ENCODE measurements at regions not wholly inside any gene's neighbourhood (a gene's known extent, or its start where the extent isn't known, plus 50 kb on each side); places are given as distances from the start of the nearest gene placed in this dataset.

- no peak overlapping the region for H3K4me3 ChIP-seq (ENCODE audit: low read depth, low read length)
- no peak for DNase-seq (ENCODE audit: low read depth)
- no peak for TF ChIP-seq CTCF (IDR thresholded peaks at IDR 0.05; ENCODE audit: insufficient read depth, low read depth, low read length)
These were observed 225.7 kb downstream of the ARL6IP6 start for GRCh38 chr2:152944099-152944498.

GRCh38 chr2:152942940-152943440 lies 224.6 kb downstream of the ARL6IP6 start:
- no peak for DNase-seq (ENCODE audit: low read depth)
- no peak overlapping the region for H3K4me3 ChIP-seq (ENCODE audit: low read depth, low read length)
- TF ChIP-seq CTCF (IDR thresholded peaks at IDR 0.05; ENCODE audit: insufficient read depth, low read depth, low read length), result no peak

- TF ChIP-seq CTCF (IDR thresholded peaks at IDR 0.05; ENCODE audit: insufficient read depth, low read depth, low read length), result no peak
- H3K4me3 ChIP-seq (ENCODE audit: low read depth, low read length), result no peak overlapping the region
- DNase-seq (ENCODE audit: low read depth), result no peak
These were observed 212.1 kb downstream of the ARL6IP6 start for GRCh38 chr2:152930501-152930900.

- no peak for TF ChIP-seq CTCF (IDR thresholded peaks at IDR 0.05; ENCODE audit: insufficient read depth, low read depth, low read length)
- no peak for DNase-seq (ENCODE audit: low read depth)
- H3K4me3 ChIP-seq (ENCODE audit: low read depth, low read length), result no peak overlapping the region
These were observed 211.2 kb downstream of the ARL6IP6 start for GRCh38 chr2:152929628-152930027.

GRCh38 chr2:152925547-152926448 lies 207.4 kb downstream of the ARL6IP6 start:
- peak; percentile 55 for DNase-seq (ENCODE audit: low read depth)
- no peak overlapping the region for H3K4me3 ChIP-seq (ENCODE audit: low read depth, low read length)
- peak; percentile 78 for TF ChIP-seq CTCF (IDR thresholded peaks at IDR 0.05; ENCODE audit: insufficient read depth, low read depth, low read length)

GRCh38 chr2:152924722-152925121 lies 206.3 kb downstream of the ARL6IP6 start:
- no peak overlapping the region for H3K4me3 ChIP-seq (ENCODE audit: low read depth, low read length)
- no peak for DNase-seq (ENCODE audit: low read depth)
- no peak for TF ChIP-seq CTCF (IDR thresholded peaks at IDR 0.05; ENCODE audit: insufficient read depth, low read depth, low read length)

Data from fibroblast of villous mesenchyme (primary cell).